Stimulated activated CD8-positive, alpha-beta memory T cell treated with anti-CD3 and anti-CD28 coated beads, Interleukin-7, amount 100 ng/mL, for 4 hours (primary cell): ENCODE measurements at regions not wholly inside any gene's neighbourhood (a gene's known extent, or its start where the extent isn't known, plus 50 kb on each side); places are given as distances from the start of the nearest gene placed in this dataset.

ENCODE experiments used
- DNase-seq, 2 donors: peaks; one replicate each; pipeline ENCODE4 v3.0.0-alpha.2; 2020; ENCODE audit warnings: low read depth in 2 of 2

GRCh38 chr4:53777244-53777984 is 186.1 kb upstream of the LNX1 start:
- DNase-seq: no peak

GRCh38 chr4:53776141-53776540 is 184.9 kb upstream of the LNX1 start:
- no peak for DNase-seq

- no peak for DNase-seq
Measured at GRCh38 chr4:53775381-53775780, 184.1 kb upstream of the LNX1 start.

GRCh38 chr4:53771326-53771725 is 180.0 kb upstream of the LNX1 start:
- no peak for DNase-seq

GRCh38 chr4:53767482-53767881 is 176.2 kb upstream of the LNX1 start:
- DNase-seq: no peak

GRCh38 chr4:53764761-53765490 is 173.6 kb upstream of the LNX1 start:
- no peak for DNase-seq

GRCh38 chr4:53763813-53764597 is 172.7 kb upstream of the LNX1 start:
- no peak for DNase-seq

GRCh38 chr4:53755656-53756055 is 164.4 kb upstream of the LNX1 start:
- no peak for DNase-seq

GRCh38 chr4:53752124-53752523 is 160.8 kb upstream of the LNX1 start:
- DNase-seq: no peak

GRCh38 chr4:53748328-53748772 is 157.1 kb upstream of the LNX1 start:
- DNase-seq: no peak

- no peak for DNase-seq
Measured at GRCh38 chr4:53747401-53747800, 156.1 kb upstream of the LNX1 start.

- no peak for DNase-seq
Measured at GRCh38 chr4:53744446-53745160, 153.3 kb upstream of the LNX1 start.

GRCh38 chr4:53734584-53735353 is 143.5 kb upstream of the LNX1 start:
- DNase-seq: no peak

GRCh38 chr4:53734182-53734581 is 142.9 kb upstream of the LNX1 start:
- no peak for DNase-seq

- no peak for DNase-seq
Measured at GRCh38 chr4:53732661-53733060, 141.4 kb upstream of the LNX1 start.

GRCh38 chr4:53730031-53730805 is 138.9 kb upstream of the LNX1 start:
- no peak for DNase-seq

- DNase-seq: no peak
Measured at GRCh38 chr4:53722110-53722509, 130.8 kb upstream of the LNX1 start.

GRCh38 chr4:53721263-53721662 is 130.0 kb upstream of the LNX1 start:
- DNase-seq: no peak

- DNase-seq: no peak
Measured at GRCh38 chr4:53720776-53721175, 129.5 kb upstream of the LNX1 start.

- no peak for DNase-seq
Measured at GRCh38 chr4:53717064-53717549, 125.8 kb upstream of the LNX1 start.
